Calu3 (cell line): ENCODE measurements at regions not wholly inside any gene's neighbourhood (a gene's known extent, or its start where the extent isn't known, plus 50 kb on each side); places are given as distances from the start of the nearest gene placed in this dataset.

Source experiments
- BruUV-seq: library from RNA; stranded (reverse); fragments of 400-500 nt; replicated peaks from 2 replicates; lab custom pipeline; 2021; lab: Mats Ljungman, UMichigan
- CTCF ChIA-PET: fragments of 300-600 bp; sonication (Branson Sonifier 250); formaldehyde crosslinking; loops from one replicate; lab custom pipeline; 2022; ENCODE audit warnings: antibody characterized with exemption; lab: Charles Lee
- DNase-seq: peaks from one replicate; pipeline ENCODE4 v3.0.0; 2022
- H3K27ac Mint-ChIP-seq: one replicate; pipeline ENCODE4 v1.8.0; 2022; ENCODE audit warnings: mixed read lengths; ENCODE audit not compliant: unreplicated experiment
- H3K27me3 Mint-ChIP-seq: one replicate; pipeline ENCODE4 v1.8.0; 2022; ENCODE audit warnings: mixed read lengths; ENCODE audit not compliant: unreplicated experiment
- H3K36me3 Mint-ChIP-seq: one replicate; pipeline ENCODE4 v1.8.0; 2022; ENCODE audit warnings: mild to moderate bottlenecking, moderate library complexity, mixed read lengths; ENCODE audit not compliant: insufficient read depth, unreplicated experiment
- H3K4me1 Mint-ChIP-seq: one replicate; pipeline ENCODE4 v1.8.0; 2022; ENCODE audit warnings: mild to moderate bottlenecking, low read depth, mixed read lengths; ENCODE audit not compliant: unreplicated experiment
- H3K4me3 Mint-ChIP-seq: one replicate; pipeline ENCODE4 v1.8.0; 2022; ENCODE audit warnings: mild to moderate bottlenecking, low read depth, moderate library complexity, mixed read lengths; ENCODE audit not compliant: unreplicated experiment
- H3K9me3 Mint-ChIP-seq: one replicate; pipeline ENCODE4 v1.8.0; 2022; ENCODE audit warnings: low read depth, mixed read lengths; ENCODE audit not compliant: unreplicated experiment
- CTCF ChIP-seq: fragments of 200-600 bp; IDR thresholded peaks from one replicate; pipeline ENCODE4 v1.8.0; 2022; ENCODE audit warnings: antibody characterized with exemption; ENCODE audit not compliant: unreplicated experiment
- intact Hi-C: fragments of 100-400 bp; cut with micrococcal nuclease; formaldehyde crosslinking; loops from one replicate; pipeline ENCODE4 v1.10.0; 2022; ENCODE audit not compliant: unreplicated experiment

- Mint-ChIP-seq H3K4me3 (no peak overlapping the region), H3K9me3 (no peaks in the 10 kb centered on the region), H3K27me3 (peaks cover 18% of the 10 kb centered on the region), H3K27ac (no peak overlapping the region), H3K36me3 (no peaks in the 10 kb centered on the region), H3K4me1 (no peaks in the 10 kb centered on the region)
- CTCF ChIA-PET = no interaction called here
- no peak for DNase-seq
- TF ChIP-seq CTCF = no peak
- intact Hi-C loops = no loop called here
- no TSS peak for BruUV-seq
Observed at GRCh38 chr17:83196024-83196365, 116.6 kb downstream of the METRNL start.

- Mint-ChIP-seq H3K27me3 (peaks cover 16% of the 10 kb centered on the region), H3K4me3 (no peak overlapping the region), H3K27ac (no peak overlapping the region), H3K36me3 (no peaks in the 10 kb centered on the region), H3K9me3 (no peaks in the 10 kb centered on the region), H3K4me1 (no peaks in the 10 kb centered on the region)
- DNase-seq = no peak
- no TSS peak for BruUV-seq
- CTCF ChIA-PET = no interaction called here
- TF ChIP-seq CTCF = no peak
- intact Hi-C loops = no loop called here
Observed at GRCh38 chr17:83196366-83196765, 117.0 kb downstream of the METRNL start.

GRCh38 chr17:83196973-83197880 lies 117.8 kb downstream of the METRNL start:
- no peaks in the 10 kb centered on the region for H3K9me3 Mint-ChIP-seq
- CTCF ChIA-PET = no interaction called here
- no peak overlapping the region for H3K4me3 Mint-ChIP-seq
- H3K36me3 Mint-ChIP-seq = no peaks in the 10 kb centered on the region
- H3K27ac Mint-ChIP-seq = no peak overlapping the region
- intact Hi-C loops = no loop called here
- no TSS peak for BruUV-seq
- H3K4me1 Mint-ChIP-seq = no peaks in the 10 kb centered on the region
- no peak for TF ChIP-seq CTCF
- peaks cover 16% of the 10 kb centered on the region for H3K27me3 Mint-ChIP-seq
- no peak for DNase-seq

GRCh38 chr17:83198366-83199341 lies 119.2 kb downstream of the METRNL start:
- no peak for TF ChIP-seq CTCF
- CTCF ChIA-PET = no interaction called here
- Mint-ChIP-seq H3K36me3 (no peaks in the 10 kb centered on the region), H3K4me1 (no peaks in the 10 kb centered on the region), H3K27ac (no peak overlapping the region), H3K9me3 (no peaks in the 10 kb centered on the region), H3K4me3 (no peak overlapping the region), H3K27me3 (peaks cover 16% of the 10 kb centered on the region)
- BruUV-seq = no TSS peak
- DNase-seq = no peak
- intact Hi-C loops = no loop called here
